ENCODE measurements at regions not wholly inside any gene's neighbourhood (a gene's known extent, or its start where the extent isn't known, plus 50 kb on each side); places are given as distances from the start of the nearest gene placed in this dataset.

DNA sequence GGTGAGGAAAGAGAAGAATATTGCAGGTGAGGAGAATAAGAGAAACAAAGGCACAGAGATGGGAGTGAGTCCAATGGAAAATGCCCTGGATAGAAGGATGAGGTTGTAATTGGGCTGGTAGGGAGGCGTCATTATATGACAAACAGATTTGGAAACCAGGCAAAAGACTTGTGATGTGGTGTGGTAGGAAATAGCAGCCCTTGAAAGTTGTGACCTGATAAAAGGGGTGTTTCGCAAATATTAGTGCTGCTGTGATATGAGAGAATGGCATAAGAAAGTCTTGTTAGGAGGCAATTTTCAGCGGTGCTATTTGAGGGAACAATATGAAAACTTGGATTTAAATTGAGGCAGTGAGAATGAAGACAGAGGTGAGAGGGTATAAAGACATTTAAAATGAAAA lies 217.5 kb upstream of the ACTBL2 start:
- TF ChIP-seq EZH2 (optimal IDR thresholded peaks at IDR 0.05; ENCODE audit: low read depth, low read length), result no peak
- TF ChIP-seq, protein P1, sequence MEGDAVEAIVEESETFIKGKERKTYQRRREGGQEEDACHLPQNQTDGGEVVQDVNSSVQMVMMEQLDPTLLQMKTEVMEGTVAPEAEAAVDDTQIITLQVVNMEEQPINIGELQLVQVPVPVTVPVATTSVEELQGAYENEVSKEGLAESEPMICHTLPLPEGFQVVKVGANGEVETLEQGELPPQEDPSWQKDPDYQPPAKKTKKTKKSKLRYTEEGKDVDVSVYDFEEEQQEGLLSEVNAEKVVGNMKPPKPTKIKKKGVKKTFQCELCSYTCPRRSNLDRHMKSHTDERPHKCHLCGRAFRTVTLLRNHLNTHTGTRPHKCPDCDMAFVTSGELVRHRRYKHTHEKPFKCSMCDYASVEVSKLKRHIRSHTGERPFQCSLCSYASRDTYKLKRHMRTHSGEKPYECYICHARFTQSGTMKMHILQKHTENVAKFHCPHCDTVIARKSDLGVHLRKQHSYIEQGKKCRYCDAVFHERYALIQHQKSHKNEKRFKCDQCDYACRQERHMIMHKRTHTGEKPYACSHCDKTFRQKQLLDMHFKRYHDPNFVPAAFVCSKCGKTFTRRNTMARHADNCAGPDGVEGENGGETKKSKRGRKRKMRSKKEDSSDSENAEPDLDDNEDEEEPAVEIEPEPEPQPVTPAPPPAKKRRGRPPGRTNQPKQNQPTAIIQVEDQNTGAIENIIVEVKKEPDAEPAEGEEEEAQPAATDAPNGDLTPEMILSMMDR (IDR thresholded peaks at IDR 0.05; ENCODE audit: low read length), result no peak

All from MM.1S (cell line).